DOHH2 (cell line): ENCODE measurements at regions not wholly inside any gene's neighbourhood (a gene's known extent, or its start where the extent isn't known, plus 50 kb on each side); places are given as distances from the start of the nearest gene placed in this dataset.

Source experiments
- CTCF ChIP-seq: fragments of 200-600 bp; sonication (generic); IDR thresholded peaks from one replicate; pipeline ENCODE4 v1.5.1; 2014; ENCODE audit warnings: antibody characterized with exemption, mild to moderate bottlenecking, low read depth, low read length; ENCODE audit not compliant: poor library complexity, severe bottlenecking
- EZH2phosphoT487 ChIP-seq: fragments of 200-600 bp; sonication (generic); IDR thresholded peaks from 2 replicates; pipeline ENCODE4 v1.6.1; 2017; ENCODE audit warnings: borderline replicate concordance, mild to moderate bottlenecking, antibody characterized with exemption, low read length, moderate library complexity, mixed read lengths

- TF ChIP-seq CTCF (no peak), EZH2phosphoT487 (no peak)
These were observed 144.8 kb downstream of the TPRA1 start for GRCh38 chr3:127445581-127446343.
